Activated CD8-positive, alpha-beta memory T cell treated with anti-CD3 and anti-CD28 coated beads, Interleukin-2, amount 10 ng/mL, durations not matched to agents 7 days and 5 days (primary cell): ENCODE measurements at regions not wholly inside any gene's neighbourhood (a gene's known extent, or its start where the extent isn't known, plus 50 kb on each side); places are given as distances from the start of the nearest gene placed in this dataset.

Experiments
- ATAC-seq: fragments of 150-1000 bp; cut with Tn5 transposase; one replicate; pipeline ENCODE4 v1.10.0; 2021; ENCODE audit warnings: moderate library complexity
- CTCF ChIA-PET: fragments of 350-600 bp; sonication (Branson Sonifier 250); formaldehyde crosslinking; loops from one replicate; lab custom pipeline; 2021; ENCODE audit warnings: antibody characterized with exemption; lab: Charles Lee
- DNase-seq: peaks from one replicate; pipeline ENCODE4 v3.0.0-alpha.2; 2020
- H3K27ac Mint-ChIP-seq: one replicate; pipeline ENCODE4 v1.8.0; 2021; ENCODE audit warnings: mild to moderate bottlenecking, mixed read lengths
- H3K27me3 Mint-ChIP-seq: one replicate; pipeline ENCODE4 v1.8.0; 2021; ENCODE audit warnings: mixed read lengths
- H3K36me3 Mint-ChIP-seq: one replicate; pipeline ENCODE4 v1.8.0; 2021; ENCODE audit warnings: mild to moderate bottlenecking, mixed read lengths
- H3K4me1 Mint-ChIP-seq: one replicate; pipeline ENCODE4 v1.8.0; 2021; ENCODE audit warnings: mixed read lengths
- H3K4me3 Mint-ChIP-seq: one replicate; pipeline ENCODE4 v1.8.0; 2021; ENCODE audit warnings: mild to moderate bottlenecking, moderate library complexity, mixed read lengths
- H3K9me3 Mint-ChIP-seq: one replicate; pipeline ENCODE4 v1.8.0; 2022; ENCODE audit warnings: low read depth, mixed read lengths

- no peak overlapping the region for H3K27ac Mint-ChIP-seq
- ATAC-seq: no peak
Observed at GRCh38 chr6:98581705-98582104, 252.7 kb upstream of the POU3F2 start.

GRCh38 chr6:98583506-98583905, 250.9 kb upstream of the POU3F2 start:
- no peaks in the 10 kb centered on the region for H3K36me3 Mint-ChIP-seq
- CTCF ChIA-PET: no interaction called here
- H3K27ac Mint-ChIP-seq: no peak overlapping the region
- no peak overlapping the region for H3K4me3 Mint-ChIP-seq
- no peaks in the 10 kb centered on the region for H3K27me3 Mint-ChIP-seq
- no peak for ATAC-seq
- no peaks in the 10 kb centered on the region for H3K4me1 Mint-ChIP-seq
- no peak for DNase-seq
- no peaks in the 10 kb centered on the region for H3K9me3 Mint-ChIP-seq

More at GRCh38 chr6:98581705-98582104, 252.7 kb upstream of the POU3F2 start:
- Mint-ChIP-seq H3K27me3 (no peaks in the 10 kb centered on the region), H3K36me3 (no peaks in the 10 kb centered on the region), H3K9me3 (no peaks in the 10 kb centered on the region), H3K4me3 (no peak overlapping the region), H3K4me1 (no peaks in the 10 kb centered on the region)
- CTCF ChIA-PET: no interaction called here
- no peak for DNase-seq

GRCh38 chr6:98586163-98586562, 248.2 kb upstream of the POU3F2 start:
- Mint-ChIP-seq H3K36me3 (no peaks in the 10 kb centered on the region), H3K27ac (no peak overlapping the region), H3K27me3 (no peaks in the 10 kb centered on the region), H3K4me1 (no peaks in the 10 kb centered on the region), H3K4me3 (no peak overlapping the region), H3K9me3 (no peaks in the 10 kb centered on the region)
- CTCF ChIA-PET: no interaction called here
- no peak for ATAC-seq
- DNase-seq: no peak

- no peak for DNase-seq
- Mint-ChIP-seq H3K36me3 (no peaks in the 10 kb centered on the region), H3K4me3 (no peak overlapping the region), H3K27ac (no peak overlapping the region), H3K27me3 (no peaks in the 10 kb centered on the region), H3K4me1 (no peaks in the 10 kb centered on the region), H3K9me3 (no peaks in the 10 kb centered on the region)
- ATAC-seq: no peak
- CTCF ChIA-PET: no interaction called here
Observed at GRCh38 chr6:98587555-98587954, 246.8 kb upstream of the POU3F2 start.

GRCh38 chr6:98589536-98589935, 244.8 kb upstream of the POU3F2 start:
- no peak overlapping the region for H3K27ac Mint-ChIP-seq
- H3K4me1 Mint-ChIP-seq: no peaks in the 10 kb centered on the region
- no peaks in the 10 kb centered on the region for H3K9me3 Mint-ChIP-seq
- no peak overlapping the region for H3K4me3 Mint-ChIP-seq
- ATAC-seq (no peak), DNase-seq (no peak)
- no peaks in the 10 kb centered on the region for H3K27me3 Mint-ChIP-seq
- H3K36me3 Mint-ChIP-seq: no peaks in the 10 kb centered on the region
- CTCF ChIA-PET: interaction anchor here (0.6 kb wide), 1 partner anchor 11 kb away, joined by 3 read pairs; no protein-coding TSS in a partner anchor

- no peaks in the 10 kb centered on the region for H3K27me3 Mint-ChIP-seq
- no peak overlapping the region for H3K27ac Mint-ChIP-seq
- no peak overlapping the region for H3K4me3 Mint-ChIP-seq
- no peaks in the 10 kb centered on the region for H3K36me3 Mint-ChIP-seq
- ATAC-seq (no peak), DNase-seq (no peak)
- H3K9me3 Mint-ChIP-seq: no peaks in the 10 kb centered on the region
- H3K4me1 Mint-ChIP-seq: no peaks in the 10 kb centered on the region
- CTCF ChIA-PET: no interaction called here
Observed at GRCh38 chr6:98590136-98590681, 244.2 kb upstream of the POU3F2 start.

- Mint-ChIP-seq H3K36me3 (no peaks in the 10 kb centered on the region), H3K4me1 (no peaks in the 10 kb centered on the region), H3K9me3 (no peaks in the 10 kb centered on the region), H3K27ac (no peak overlapping the region), H3K27me3 (no peaks in the 10 kb centered on the region), H3K4me3 (no peak overlapping the region)
- DNase-seq (no peak), ATAC-seq (no peak)
- CTCF ChIA-PET: no interaction called here
Observed at GRCh38 chr6:98590997-98591396, 243.4 kb upstream of the POU3F2 start.

- Mint-ChIP-seq H3K27ac (no peak overlapping the region), H3K9me3 (no peaks in the 10 kb centered on the region), H3K36me3 (no peaks in the 10 kb centered on the region), H3K4me1 (no peaks in the 10 kb centered on the region), H3K27me3 (no peaks in the 10 kb centered on the region), H3K4me3 (no peak overlapping the region)
- CTCF ChIA-PET: no interaction called here
- DNase-seq (no peak), ATAC-seq (no peak)
Observed at GRCh38 chr6:98593676-98594075, 240.7 kb upstream of the POU3F2 start.

- DNase-seq: no peak
- no peak overlapping the region for H3K4me3 Mint-ChIP-seq
- H3K36me3 Mint-ChIP-seq: no peaks in the 10 kb centered on the region
- CTCF ChIA-PET: interaction anchor here (1.2 kb wide), 1 partner anchor 21 kb away, joined by 3 read pairs; no protein-coding TSS in a partner anchor
- no peaks in the 10 kb centered on the region for H3K27me3 Mint-ChIP-seq
- no peaks in the 10 kb centered on the region for H3K4me1 Mint-ChIP-seq
- H3K27ac Mint-ChIP-seq: no peak overlapping the region
- H3K9me3 Mint-ChIP-seq: no peaks in the 10 kb centered on the region
- no peak for ATAC-seq
Observed at GRCh38 chr6:98601716-98602115, 232.7 kb upstream of the POU3F2 start.

- Mint-ChIP-seq H3K9me3 (no peaks in the 10 kb centered on the region), H3K27me3 (no peaks in the 10 kb centered on the region), H3K4me3 (no peak overlapping the region), H3K4me1 (no peaks in the 10 kb centered on the region), H3K27ac (no peak overlapping the region), H3K36me3 (no peaks in the 10 kb centered on the region)
- CTCF ChIA-PET: no interaction called here
- ATAC-seq (no peak), DNase-seq (no peak)
Observed at GRCh38 chr6:98605705-98606104, 228.7 kb upstream of the POU3F2 start.

- Mint-ChIP-seq H3K4me1 (no peaks in the 10 kb centered on the region), H3K36me3 (no peaks in the 10 kb centered on the region), H3K4me3 (no peak overlapping the region), H3K27me3 (no peaks in the 10 kb centered on the region), H3K27ac (no peak overlapping the region), H3K9me3 (no peaks in the 10 kb centered on the region)
- DNase-seq (no peak), ATAC-seq (no peak)
- CTCF ChIA-PET: no interaction called here
Observed at GRCh38 chr6:98627129-98627775, 207.1 kb upstream of the POU3F2 start.

GRCh38 chr6:98633886-98634285, 200.5 kb upstream of the POU3F2 start:
- Mint-ChIP-seq H3K9me3 (no peaks in the 10 kb centered on the region), H3K27me3 (no peaks in the 10 kb centered on the region), H3K27ac (no peak overlapping the region), H3K4me3 (no peak overlapping the region), H3K36me3 (no peaks in the 10 kb centered on the region), H3K4me1 (no peaks in the 10 kb centered on the region)
- DNase-seq: no peak
- ATAC-seq: no peak
- CTCF ChIA-PET: no interaction called here

GRCh38 chr6:98634569-98634968, 199.8 kb upstream of the POU3F2 start:
- Mint-ChIP-seq H3K9me3 (no peaks in the 10 kb centered on the region), H3K27ac (no peak overlapping the region), H3K4me1 (no peaks in the 10 kb centered on the region), H3K27me3 (no peaks in the 10 kb centered on the region), H3K36me3 (no peaks in the 10 kb centered on the region), H3K4me3 (no peak overlapping the region)
- no peak for ATAC-seq
- CTCF ChIA-PET: no interaction called here
- no peak for DNase-seq

GRCh38 chr6:98635191-98635590, 199.2 kb upstream of the POU3F2 start:
- H3K4me1 Mint-ChIP-seq: no peaks in the 10 kb centered on the region
- DNase-seq (no peak), ATAC-seq (no peak)
- no peaks in the 10 kb centered on the region for H3K9me3 Mint-ChIP-seq
- H3K4me3 Mint-ChIP-seq: no peak overlapping the region
- CTCF ChIA-PET: no interaction called here
- H3K36me3 Mint-ChIP-seq: no peaks in the 10 kb centered on the region
- H3K27ac Mint-ChIP-seq: no peak overlapping the region
- H3K27me3 Mint-ChIP-seq: peaks cover 3% of the 10 kb centered on the region
